ENCODE measurements at regions not wholly inside any gene's neighbourhood (a gene's known extent, or its start where the extent isn't known, plus 50 kb on each side); places are given as distances from the start of the nearest gene placed in this dataset.
A peak's percentile ranks its signal among the peaks of the same experiment; 100 is the strongest.

DNA sequence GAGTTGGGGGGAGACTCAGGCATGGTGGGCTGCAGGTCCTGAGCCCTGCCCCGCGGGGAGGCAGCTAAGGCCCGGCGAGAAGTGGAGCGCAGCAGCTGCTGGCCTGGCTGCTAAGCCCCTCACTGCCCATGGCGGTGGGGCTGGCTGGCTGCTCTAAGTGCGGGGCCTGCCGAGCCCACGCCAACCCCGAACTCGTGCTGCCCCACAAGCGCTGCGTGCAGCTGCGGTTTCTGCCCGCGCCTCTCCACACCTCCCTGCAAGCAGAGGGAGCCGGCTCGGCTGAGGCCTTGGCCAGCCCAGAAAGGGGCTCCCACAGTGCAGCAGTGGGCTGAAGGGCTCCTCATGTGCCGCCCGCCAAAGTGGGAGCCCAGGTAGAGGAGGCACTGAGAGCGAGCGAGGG is 1355.1 kb upstream of the WWC1 start:
- H3K4me1 ChIP-seq (ENCODE audit: control insufficient read depth, insufficient read depth, low read length): no peaks in the 10 kb centered on the region
- ATAC-seq (no peak), DNase-seq (no peak)
- H3K27ac Mint-ChIP-seq: no peak overlapping the region
- H3K4me1 Mint-ChIP-seq: no peaks in the 10 kb centered on the region
- H3K9me3 ChIP-seq (ENCODE audit: control insufficient read depth, insufficient read depth, low read length): peaks cover 3% of the 10 kb centered on the region
- TF ChIP-seq, protein P1, sequence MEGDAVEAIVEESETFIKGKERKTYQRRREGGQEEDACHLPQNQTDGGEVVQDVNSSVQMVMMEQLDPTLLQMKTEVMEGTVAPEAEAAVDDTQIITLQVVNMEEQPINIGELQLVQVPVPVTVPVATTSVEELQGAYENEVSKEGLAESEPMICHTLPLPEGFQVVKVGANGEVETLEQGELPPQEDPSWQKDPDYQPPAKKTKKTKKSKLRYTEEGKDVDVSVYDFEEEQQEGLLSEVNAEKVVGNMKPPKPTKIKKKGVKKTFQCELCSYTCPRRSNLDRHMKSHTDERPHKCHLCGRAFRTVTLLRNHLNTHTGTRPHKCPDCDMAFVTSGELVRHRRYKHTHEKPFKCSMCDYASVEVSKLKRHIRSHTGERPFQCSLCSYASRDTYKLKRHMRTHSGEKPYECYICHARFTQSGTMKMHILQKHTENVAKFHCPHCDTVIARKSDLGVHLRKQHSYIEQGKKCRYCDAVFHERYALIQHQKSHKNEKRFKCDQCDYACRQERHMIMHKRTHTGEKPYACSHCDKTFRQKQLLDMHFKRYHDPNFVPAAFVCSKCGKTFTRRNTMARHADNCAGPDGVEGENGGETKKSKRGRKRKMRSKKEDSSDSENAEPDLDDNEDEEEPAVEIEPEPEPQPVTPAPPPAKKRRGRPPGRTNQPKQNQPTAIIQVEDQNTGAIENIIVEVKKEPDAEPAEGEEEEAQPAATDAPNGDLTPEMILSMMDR (IDR thresholded peaks at IDR 0.05): no peak
- H3K27me3 Mint-ChIP-seq (ENCODE audit: low read depth in 2 of 2): no peaks in the 10 kb centered on the region
- no peak overlapping the region for H3K4me3 ChIP-seq (ENCODE audit: low read length)
- WGBS (ENCODE audit: insufficient coverage): 96% methylated on average over 22 of the region's 22 CpGs
- H3K36me3 Mint-ChIP-seq: no peaks in the 10 kb centered on the region
- no peak overlapping the region for H3K27ac ChIP-seq (ENCODE audit: low read length)
- no peaks in the 10 kb centered on the region for H3K36me3 ChIP-seq (ENCODE audit: control insufficient read depth, insufficient read depth, low read length)
- no peak overlapping the region for H3K4me3 Mint-ChIP-seq
- peaks cover 0 to 12% of the 10 kb centered on the region in 2 donors for H3K9me3 Mint-ChIP-seq
- H3K27me3 ChIP-seq (ENCODE audit: control insufficient read depth, insufficient read depth, low read length): no peaks in the 10 kb centered on the region
- intact Hi-C loops (cut with micrococcal nuclease): no loop called here

DNA sequence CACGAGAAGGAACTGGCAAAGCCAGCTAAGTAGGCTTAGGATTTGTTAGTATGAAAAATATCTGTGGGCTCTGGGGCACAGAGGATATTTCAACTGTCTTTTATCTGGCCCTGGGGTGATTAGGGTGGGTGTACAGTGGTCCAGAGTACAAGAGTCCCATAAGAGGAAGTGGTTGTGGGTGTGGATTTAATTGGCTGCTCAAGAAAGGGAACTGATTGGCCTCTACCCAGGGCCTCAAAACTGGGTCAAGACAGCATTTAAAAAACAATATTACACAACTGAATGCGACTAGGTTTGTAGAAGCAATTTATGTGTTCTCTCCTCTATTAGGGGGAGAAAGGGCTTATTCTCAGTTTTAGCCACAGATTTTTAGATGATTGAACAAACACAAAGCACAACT is 1353.4 kb upstream of the WWC1 start:
- H3K27ac ChIP-seq (ENCODE audit: low read length): no peak overlapping the region
- intact Hi-C loops (cut with micrococcal nuclease): no loop called here
- peaks cover 2 to 11% of the 10 kb centered on the region in 2 donors for H3K9me3 Mint-ChIP-seq
- H3K27ac Mint-ChIP-seq: peak overlapping the region in 1 of 2 donors; percentile 47
- no peak overlapping the region for H3K4me3 Mint-ChIP-seq
- TF ChIP-seq, protein P1 (IDR thresholded peaks at IDR 0.05): no peak
- peaks cover 3% of the 10 kb centered on the region for H3K9me3 ChIP-seq (ENCODE audit: control insufficient read depth, insufficient read depth, low read length)
- H3K4me1 Mint-ChIP-seq: no peaks in the 10 kb centered on the region
- 12% methylated on average over 1 of the region's 2 CpGs for WGBS (ENCODE audit: insufficient coverage)
- no peak overlapping the region for H3K4me3 ChIP-seq (ENCODE audit: low read length)
- H3K27me3 ChIP-seq (ENCODE audit: control insufficient read depth, insufficient read depth, low read length): no peaks in the 10 kb centered on the region
- DNase-seq (no peak), ATAC-seq (no peak)
- H3K27me3 Mint-ChIP-seq (ENCODE audit: low read depth in 2 of 2): no peaks in the 10 kb centered on the region
- H3K4me1 ChIP-seq (ENCODE audit: control insufficient read depth, insufficient read depth, low read length): no peaks in the 10 kb centered on the region
- no peaks in the 10 kb centered on the region for H3K36me3 ChIP-seq (ENCODE audit: control insufficient read depth, insufficient read depth, low read length)
- peaks cover 10% of the 10 kb centered on the region for H3K36me3 Mint-ChIP-seq

- Histone ChIP-seq H3K4me1 (ENCODE audit: control insufficient read depth, insufficient read depth, low read length) (no peaks in the 10 kb centered on the region), H3K36me3 (ENCODE audit: control insufficient read depth, insufficient read depth, low read length) (no peaks in the 10 kb centered on the region), H3K27me3 (ENCODE audit: control insufficient read depth, insufficient read depth, low read length) (no peaks in the 10 kb centered on the region), H3K4me3 (ENCODE audit: low read length) (no peak overlapping the region), H3K27ac (ENCODE audit: low read length) (no peak overlapping the region), H3K9me3 (ENCODE audit: control insufficient read depth, insufficient read depth, low read length) (no peaks in the 10 kb centered on the region)
- H3K9me3 Mint-ChIP-seq: peaks cover 5 to 16% of the 10 kb centered on the region in 2 donors
- DNase-seq (no peak), ATAC-seq (no peak)
- TF ChIP-seq, protein P1 (IDR thresholded peaks at IDR 0.05): no peak
- intact Hi-C loops (cut with micrococcal nuclease): no loop called here
- H3K36me3 Mint-ChIP-seq: peaks cover 12% of the 10 kb centered on the region
- WGBS (ENCODE audit: insufficient coverage): no CpG with 5 or more reads among the region's 1 CpG
- no peak overlapping the region for H3K27ac Mint-ChIP-seq
- no peaks in the 10 kb centered on the region for H3K4me1 Mint-ChIP-seq
- H3K4me3 Mint-ChIP-seq: no peak overlapping the region
- H3K27me3 Mint-ChIP-seq (ENCODE audit: low read depth in 2 of 2): no peaks in the 10 kb centered on the region
Observed at GRCh38 chr5:166942948-166943347, 1348.5 kb upstream of the WWC1 start.

- TF ChIP-seq, protein P1 (IDR thresholded peaks at IDR 0.05): no peak
- Histone ChIP-seq H3K27me3 (ENCODE audit: control insufficient read depth, insufficient read depth, low read length) (no peaks in the 10 kb centered on the region), H3K36me3 (ENCODE audit: control insufficient read depth, insufficient read depth, low read length) (no peaks in the 10 kb centered on the region), H3K4me3 (ENCODE audit: low read length) (no peak overlapping the region), H3K27ac (ENCODE audit: low read length) (no peak overlapping the region), H3K9me3 (ENCODE audit: control insufficient read depth, insufficient read depth, low read length) (no peaks in the 10 kb centered on the region), H3K4me1 (ENCODE audit: control insufficient read depth, insufficient read depth, low read length) (no peaks in the 10 kb centered on the region)
- 90% methylated on average over 13 of the region's 14 CpGs for WGBS (ENCODE audit: insufficient coverage)
- ATAC-seq (no peak), DNase-seq (no peak)
- Mint-ChIP-seq H3K27ac (no peak overlapping the region), H3K4me3 (no peak overlapping the region), H3K4me1 (no peaks in the 10 kb centered on the region), H3K27me3 (ENCODE audit: low read depth in 2 of 2) (no peaks in the 10 kb centered on the region), H3K36me3 (peaks cover 12% of the 10 kb centered on the region), H3K9me3 (peaks cover 5 to 24% of the 10 kb centered on the region in 2 donors)
- intact Hi-C loops (cut with micrococcal nuclease): no loop called here
Observed at GRCh38 chr5:166947045-166947444, 1344.4 kb upstream of the WWC1 start.

Data from natural killer cell (primary cell).